ENCODE measurements at regions not wholly inside any gene's neighbourhood (a gene's known extent, or its start where the extent isn't known, plus 50 kb on each side); places are given as distances from the start of the nearest gene placed in this dataset.
"Not testable (repeated sequence)": the region's sequence is repeated elsewhere in the genome, so short reads cannot be mapped to it uniquely, and the experiment has no call there.

- ChIA-PET POLR2A (no interaction called here), CTCF (no interaction called here)
- TF ChIP-seq CTCF (IDR thresholded peaks at IDR 0.05; ENCODE audit: control extremely low read depth, extremely low read depth, low read depth, missing control alignments) = no peak
- DNase-seq (ENCODE audit: extremely low spot score) = no peak
Observed at GRCh38 chr6:159525445-159526025, 167.5 kb downstream of the SOD2 start.

- ChIA-PET POLR2A (no interaction called here), CTCF (no interaction called here)
- no peak for TF ChIP-seq CTCF (IDR thresholded peaks at IDR 0.05; ENCODE audit: control extremely low read depth, extremely low read depth, low read depth, missing control alignments)
- no peak for DNase-seq (ENCODE audit: extremely low spot score)
Observed at GRCh38 chr6:159522877-159523547, 170.0 kb downstream of the SOD2 start.

- POLR2A ChIA-PET = no interaction called here
- CTCF ChIA-PET = no interaction called here
- TF ChIP-seq CTCF (IDR thresholded peaks at IDR 0.05; ENCODE audit: control extremely low read depth, extremely low read depth, low read depth, missing control alignments) = no peak
- DNase-seq (ENCODE audit: extremely low spot score) = no peak
Observed at GRCh38 chr6:159521962-159522361, 171.1 kb downstream of the SOD2 start.

- ChIA-PET POLR2A (no interaction called here), CTCF (no interaction called here)
- DNase-seq (ENCODE audit: extremely low spot score) = no peak
- TF ChIP-seq CTCF (IDR thresholded peaks at IDR 0.05; ENCODE audit: control extremely low read depth, extremely low read depth, low read depth, missing control alignments) = no peak
Observed at GRCh38 chr6:159520002-159520401, 173.0 kb downstream of the SOD2 start.

- POLR2A ChIA-PET; CTCF ChIA-PET; DNase-seq (ENCODE audit: extremely low spot score): not testable (repeated sequence)
Observed at GRCh38 chr6:159515811-159516210, 177.2 kb downstream of the SOD2 start.

GRCh38 chr6:159513914-159514313 lies 179.1 kb downstream of the SOD2 start:
- ChIA-PET POLR2A (no interaction called here), CTCF (no interaction called here)
- TF ChIP-seq CTCF (IDR thresholded peaks at IDR 0.05; ENCODE audit: control extremely low read depth, extremely low read depth, low read depth, missing control alignments) = no peak
- DNase-seq (ENCODE audit: extremely low spot score) = no peak

- DNase-seq (ENCODE audit: extremely low spot score) = no peak
- ChIA-PET CTCF (no interaction called here), POLR2A (no interaction called here)
- no peak for TF ChIP-seq CTCF (IDR thresholded peaks at IDR 0.05; ENCODE audit: control extremely low read depth, extremely low read depth, low read depth, missing control alignments)
Observed at GRCh38 chr6:159513074-159513720, 179.8 kb downstream of the SOD2 start.
